ENCODE measurements at regions not wholly inside any gene's neighbourhood (a gene's known extent, or its start where the extent isn't known, plus 50 kb on each side); places are given as distances from the start of the nearest gene placed in this dataset.

DNA sequence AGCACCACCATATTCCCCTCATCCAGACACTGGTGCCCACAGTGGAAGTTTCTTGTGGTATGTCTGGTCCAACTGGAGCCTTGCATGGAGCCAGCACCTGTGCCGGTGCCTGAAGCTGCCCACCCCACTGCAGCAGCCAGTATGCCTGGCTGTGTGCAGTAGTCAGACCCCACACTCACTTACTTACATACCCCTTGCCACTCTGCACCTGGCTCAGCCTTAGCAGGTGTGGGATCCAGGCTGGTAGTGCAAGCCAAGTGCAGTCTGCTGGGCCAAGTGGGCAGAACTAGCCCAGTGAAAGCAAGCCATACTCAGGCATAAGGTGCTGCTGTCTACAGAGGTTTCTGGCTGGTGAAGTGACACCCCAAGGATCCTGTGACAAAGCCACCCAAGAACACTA, 871.4 kb upstream of the C9orf72 start:
- no peak for TF ChIP-seq POLR2A (IDR thresholded peaks at IDR 0.05; ENCODE audit: low read length)
- TF ChIP-seq GATA1 (IDR thresholded peaks at IDR 0.05; ENCODE audit: low read depth, low read length) = no peak

All from erythroblast (primary cell).